ENCODE measurements at regions not wholly inside any gene's neighbourhood (a gene's known extent, or its start where the extent isn't known, plus 50 kb on each side); places are given as distances from the start of the nearest gene placed in this dataset.

DNA sequence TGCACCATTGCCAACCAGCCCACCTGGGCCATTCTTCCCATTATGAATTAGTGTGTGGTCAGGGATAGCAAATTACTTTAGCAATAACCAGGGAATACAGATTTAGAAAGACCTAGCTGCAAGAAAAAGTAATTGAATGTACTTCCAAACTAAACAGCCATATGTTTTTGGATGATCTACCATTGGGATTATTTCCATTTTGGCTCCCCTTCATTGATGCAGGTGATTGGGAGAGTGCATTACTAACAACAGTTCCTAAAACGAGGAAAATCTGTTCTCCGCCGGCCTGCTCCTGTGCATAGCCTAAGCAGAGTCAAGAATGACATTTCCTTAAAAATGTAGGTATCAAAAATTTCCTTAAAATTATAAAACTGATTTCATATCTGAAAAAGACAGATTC, 58.5 kb downstream of the MAIP1 start:
- no peaks in the 10 kb centered on the region for H3K9me3 ChIP-seq (ENCODE audit: low read length)
- H3K27ac ChIP-seq (ENCODE audit: low read length), result no peak overlapping the region
- no peaks in the 10 kb centered on the region for H3K27me3 ChIP-seq (ENCODE audit: low read length)
- H3K4me1 ChIP-seq (ENCODE audit: insufficient read depth, low read length), result no peaks in the 10 kb centered on the region
- BruUV-seq (replicated peaks), result no TSS peak
- ChIA-PET CTCF (no interaction called here), POLR2A (ENCODE audit: unreplicated experiment) (no interaction called here)
- no peak for DNase-seq
- no peaks in the 10 kb centered on the region for H4K20me1 ChIP-seq (ENCODE audit: low read length)
- intact Hi-C loops (cut with micrococcal nuclease), result no loop called here
- TF ChIP-seq EZH2 (IDR thresholded peaks at IDR 0.05; ENCODE audit: low read length, unreplicated experiment), result no peak
- TF ChIP-seq, protein P1, sequence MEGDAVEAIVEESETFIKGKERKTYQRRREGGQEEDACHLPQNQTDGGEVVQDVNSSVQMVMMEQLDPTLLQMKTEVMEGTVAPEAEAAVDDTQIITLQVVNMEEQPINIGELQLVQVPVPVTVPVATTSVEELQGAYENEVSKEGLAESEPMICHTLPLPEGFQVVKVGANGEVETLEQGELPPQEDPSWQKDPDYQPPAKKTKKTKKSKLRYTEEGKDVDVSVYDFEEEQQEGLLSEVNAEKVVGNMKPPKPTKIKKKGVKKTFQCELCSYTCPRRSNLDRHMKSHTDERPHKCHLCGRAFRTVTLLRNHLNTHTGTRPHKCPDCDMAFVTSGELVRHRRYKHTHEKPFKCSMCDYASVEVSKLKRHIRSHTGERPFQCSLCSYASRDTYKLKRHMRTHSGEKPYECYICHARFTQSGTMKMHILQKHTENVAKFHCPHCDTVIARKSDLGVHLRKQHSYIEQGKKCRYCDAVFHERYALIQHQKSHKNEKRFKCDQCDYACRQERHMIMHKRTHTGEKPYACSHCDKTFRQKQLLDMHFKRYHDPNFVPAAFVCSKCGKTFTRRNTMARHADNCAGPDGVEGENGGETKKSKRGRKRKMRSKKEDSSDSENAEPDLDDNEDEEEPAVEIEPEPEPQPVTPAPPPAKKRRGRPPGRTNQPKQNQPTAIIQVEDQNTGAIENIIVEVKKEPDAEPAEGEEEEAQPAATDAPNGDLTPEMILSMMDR (conservative IDR thresholded peaks at IDR 0.05; ENCODE audit: low read depth, low read length), result no peak
- no peak for TF ChIP-seq EZH2phosphoT487 (IDR thresholded peaks at IDR 0.05; ENCODE audit: borderline replicate concordance, low read length)
- ATAC-seq, result no peak
- H3F3A ChIP-seq (ENCODE audit: low read length, unreplicated experiment), result no peaks in the 10 kb centered on the region
- H3K9me2 ChIP-seq (replicated peaks; ENCODE audit: low read length), result no peaks in the 10 kb centered on the region
- H3K36me3 ChIP-seq (ENCODE audit: low read depth, low read length), result no peaks in the 10 kb centered on the region
- H2AFZ ChIP-seq (ENCODE audit: low read length), result no peak overlapping the region
- H3K4me2 ChIP-seq (ENCODE audit: low read length), result no peak overlapping the region
- H3K79me2 ChIP-seq (ENCODE audit: low read length), result no peaks in the 10 kb centered on the region
- H3K9ac ChIP-seq (ENCODE audit: low read length), result no peak overlapping the region
- no peak overlapping the region for H3K4me3 ChIP-seq (ENCODE audit: low read length)

DNA sequence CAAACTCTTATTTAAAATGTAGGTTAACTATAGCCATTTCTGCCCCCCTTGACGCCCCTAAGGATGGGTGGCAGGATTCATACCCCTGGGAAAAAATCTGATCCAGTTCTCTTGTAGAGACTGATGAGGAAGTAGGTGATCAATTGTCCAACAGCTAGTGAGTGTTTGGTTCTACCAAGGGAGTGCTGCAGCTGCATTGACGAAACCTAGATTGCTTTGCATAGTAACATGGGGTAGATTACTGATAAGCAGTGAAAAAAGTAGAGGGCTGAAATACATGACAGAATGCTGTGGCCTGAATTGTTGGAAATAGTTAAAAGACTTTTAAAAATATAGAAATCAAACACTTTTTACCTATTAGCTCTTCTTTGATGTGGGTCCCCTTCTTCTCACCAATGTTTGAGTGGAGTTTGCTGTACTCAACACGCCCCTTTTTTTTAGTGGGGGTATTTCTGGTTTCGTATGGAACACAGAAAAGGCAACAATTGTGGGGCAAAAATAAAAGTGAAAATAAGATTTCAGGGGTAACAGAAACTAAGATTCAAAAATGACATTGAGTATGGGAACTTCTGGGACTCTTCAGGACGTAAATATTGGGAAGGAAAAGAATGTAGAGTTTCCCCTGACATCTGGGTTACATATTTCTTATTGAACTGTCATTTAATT, 66.2 kb downstream of the MAIP1 start:
- Histone ChIP-seq H3K4me1 (ENCODE audit: insufficient read depth, low read length) (no peaks in the 10 kb centered on the region), H3K9me2 (replicated peaks; ENCODE audit: low read length) (no peaks in the 10 kb centered on the region), H3K79me2 (ENCODE audit: low read length) (no peaks in the 10 kb centered on the region), H2AFZ (ENCODE audit: low read length) (no peak overlapping the region), H3K27me3 (ENCODE audit: low read length) (no peaks in the 10 kb centered on the region), H3K9me3 (ENCODE audit: low read length) (no peaks in the 10 kb centered on the region), H3K4me2 (ENCODE audit: low read length) (no peak overlapping the region), H3K27ac (ENCODE audit: low read length) (no peak overlapping the region), H3K9ac (ENCODE audit: low read length) (no peak overlapping the region), H3K36me3 (ENCODE audit: low read depth, low read length) (no peaks in the 10 kb centered on the region), H3F3A (ENCODE audit: low read length, unreplicated experiment) (no peaks in the 10 kb centered on the region), H3K4me3 (ENCODE audit: low read length) (no peak overlapping the region), H4K20me1 (ENCODE audit: low read length) (no peaks in the 10 kb centered on the region)
- ChIA-PET CTCF (no interaction called here), POLR2A (ENCODE audit: unreplicated experiment) (no interaction called here)
- TF ChIP-seq, protein P1 (conservative IDR thresholded peaks at IDR 0.05; ENCODE audit: low read depth, low read length), result no peak
- no peak for TF ChIP-seq EZH2 (IDR thresholded peaks at IDR 0.05; ENCODE audit: low read length, unreplicated experiment)
- no peak for TF ChIP-seq EZH2phosphoT487 (IDR thresholded peaks at IDR 0.05; ENCODE audit: borderline replicate concordance, low read length)
- no TSS peak for BruUV-seq (replicated peaks)
- ATAC-seq, result no peak
- intact Hi-C loops (cut with micrococcal nuclease), result no loop called here
- DNase-seq, result no peak

DNA sequence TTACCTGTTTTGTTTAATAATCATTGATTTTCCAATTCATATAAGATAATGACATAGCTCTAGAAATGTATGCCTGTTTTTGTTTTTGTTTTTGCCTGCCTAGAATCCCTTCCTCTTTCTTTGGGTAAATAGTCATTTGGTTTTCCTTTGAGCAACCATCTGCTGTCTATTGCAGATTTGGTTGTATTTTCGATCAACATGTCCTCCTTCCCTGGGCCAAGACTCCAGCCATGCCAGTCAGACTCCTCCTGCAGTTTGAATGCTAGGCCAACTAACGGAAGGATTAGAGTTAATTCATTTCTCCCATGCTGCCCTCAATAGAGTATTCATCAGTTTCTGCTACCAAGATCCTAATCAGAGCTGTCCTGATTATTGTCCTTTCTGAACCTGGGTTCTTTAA, 67.1 kb downstream of the MAIP1 start:
- no peak for DNase-seq
- ATAC-seq, result no peak
- H3K27me3 ChIP-seq (ENCODE audit: low read length), result no peaks in the 10 kb centered on the region
- intact Hi-C loops (cut with micrococcal nuclease), result no loop called here
- CTCF ChIA-PET, result no interaction called here
- no peaks in the 10 kb centered on the region for H3K9me3 ChIP-seq (ENCODE audit: low read length)
- H3K27ac ChIP-seq (ENCODE audit: low read length), result no peak overlapping the region
- no peak overlapping the region for H3K4me3 ChIP-seq (ENCODE audit: low read length)
- H3K9me2 ChIP-seq (replicated peaks; ENCODE audit: low read length), result no peaks in the 10 kb centered on the region
- no peak overlapping the region for H3K9ac ChIP-seq (ENCODE audit: low read length)
- TF ChIP-seq EZH2phosphoT487 (IDR thresholded peaks at IDR 0.05; ENCODE audit: borderline replicate concordance, low read length) (no peak), EZH2 (IDR thresholded peaks at IDR 0.05; ENCODE audit: low read length, unreplicated experiment) (no peak)
- TF ChIP-seq, protein P1 (conservative IDR thresholded peaks at IDR 0.05; ENCODE audit: low read depth, low read length), result no peak
- H2AFZ ChIP-seq (ENCODE audit: low read length), result no peak overlapping the region
- H3K4me1 ChIP-seq (ENCODE audit: insufficient read depth, low read length), result no peaks in the 10 kb centered on the region
- no TSS peak for BruUV-seq (replicated peaks)
- no peaks in the 10 kb centered on the region for H4K20me1 ChIP-seq (ENCODE audit: low read length)
- POLR2A ChIA-PET (ENCODE audit: unreplicated experiment), result no interaction called here
- no peak overlapping the region for H3K4me2 ChIP-seq (ENCODE audit: low read length)
- H3F3A ChIP-seq (ENCODE audit: low read length, unreplicated experiment), result no peaks in the 10 kb centered on the region
- H3K79me2 ChIP-seq (ENCODE audit: low read length), result no peaks in the 10 kb centered on the region
- H3K36me3 ChIP-seq (ENCODE audit: low read depth, low read length), result no peaks in the 10 kb centered on the region
